ENCODE measurements at regions not wholly inside any gene's neighbourhood (a gene's known extent, or its start where the extent isn't known, plus 50 kb on each side); places are given as distances from the start of the nearest gene placed in this dataset.
"Not testable (repeated sequence)": the region's sequence is repeated elsewhere in the genome, so short reads cannot be mapped to it uniquely, and the experiment has no call there.

DNA sequence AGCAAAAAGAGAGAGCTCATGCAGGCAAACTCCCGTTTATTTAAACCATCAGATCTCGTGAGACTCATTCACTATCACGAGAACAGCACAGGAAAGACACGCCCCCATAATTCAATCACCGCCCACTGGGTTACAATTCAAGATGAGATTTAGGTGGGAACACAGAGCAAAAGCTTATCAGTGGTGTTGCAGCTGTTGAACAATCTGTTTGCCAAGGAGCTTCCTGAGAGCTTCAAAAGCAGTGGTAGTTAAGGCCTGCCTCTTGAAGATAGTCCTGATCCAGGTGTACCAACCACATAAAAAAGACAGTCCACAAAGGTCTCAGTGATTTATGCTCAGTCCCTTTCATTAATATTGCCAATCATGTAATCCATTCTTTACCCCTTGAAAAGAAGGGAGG is 269.4 kb upstream of the IRAK1BP1 start:
- no peak for DNase-seq

DNA sequence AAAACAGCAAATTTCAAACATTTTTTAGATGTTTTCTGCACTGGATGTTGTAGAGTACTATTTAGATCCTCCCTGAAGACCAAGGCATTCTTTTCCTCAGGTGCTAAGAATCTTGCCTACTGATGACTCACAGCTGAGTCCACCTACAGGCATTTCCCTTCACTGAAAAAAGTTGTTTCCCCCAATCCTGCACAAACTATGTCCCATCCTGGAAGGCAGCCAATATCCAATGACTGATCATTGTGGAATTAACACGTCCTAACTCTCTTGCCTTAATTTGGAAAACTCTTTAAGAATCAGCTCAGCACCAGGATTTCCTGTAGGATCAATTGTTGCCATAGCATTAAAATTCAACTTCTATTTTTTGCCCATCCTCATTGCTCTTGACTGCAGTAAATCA is 268.4 kb upstream of the IRAK1BP1 start:
- DNase-seq = no peak

GRCh38 chr6:78599526-78599925 is 267.8 kb upstream of the IRAK1BP1 start:
- no peak for DNase-seq

DNA sequence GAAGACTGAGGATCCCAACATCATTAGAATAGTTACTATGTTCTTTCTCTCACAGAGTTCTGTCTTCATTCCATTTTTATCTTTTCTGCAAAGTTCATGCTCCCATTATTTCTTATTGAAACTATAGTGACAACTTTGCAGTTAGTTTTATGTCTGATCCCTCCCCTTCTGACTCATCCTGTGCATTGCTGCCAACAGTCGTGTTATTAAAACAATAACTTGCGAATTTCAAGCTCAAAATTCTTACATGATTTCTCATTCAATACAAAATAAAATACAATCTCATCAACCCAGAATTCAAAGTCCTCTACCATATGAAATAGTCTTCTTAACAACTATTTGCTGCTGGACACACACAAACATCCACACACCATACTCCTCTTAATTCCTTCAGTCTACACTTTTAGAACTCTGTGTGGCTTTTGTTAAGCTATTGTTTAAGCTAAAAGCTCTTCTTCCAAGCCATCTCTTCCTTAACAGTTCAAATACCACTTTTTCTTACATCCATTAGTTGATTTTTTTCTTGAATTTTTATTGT is 261.4 kb upstream of the IRAK1BP1 start:
- no peak for DNase-seq

DNA sequence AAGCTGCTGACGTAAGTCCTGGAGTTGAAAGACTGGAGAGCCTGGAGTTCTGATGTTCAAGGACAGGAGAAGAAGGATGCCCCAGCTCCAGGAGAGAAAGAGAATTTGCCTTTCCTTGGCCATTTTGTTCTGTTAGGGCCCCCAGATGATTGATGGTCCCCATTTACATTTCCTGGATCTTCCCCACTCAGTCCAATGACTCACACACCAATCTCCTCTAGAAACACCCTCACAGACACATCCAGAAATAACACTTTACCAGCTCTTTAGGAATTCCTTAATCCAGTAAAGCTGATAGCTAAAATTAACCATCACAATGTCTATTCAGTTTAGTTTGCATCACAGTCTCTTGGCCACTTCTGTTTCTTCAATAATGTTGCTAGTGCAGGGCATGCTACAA is 260.2 kb upstream of the IRAK1BP1 start:
- no peak for DNase-seq

DNA sequence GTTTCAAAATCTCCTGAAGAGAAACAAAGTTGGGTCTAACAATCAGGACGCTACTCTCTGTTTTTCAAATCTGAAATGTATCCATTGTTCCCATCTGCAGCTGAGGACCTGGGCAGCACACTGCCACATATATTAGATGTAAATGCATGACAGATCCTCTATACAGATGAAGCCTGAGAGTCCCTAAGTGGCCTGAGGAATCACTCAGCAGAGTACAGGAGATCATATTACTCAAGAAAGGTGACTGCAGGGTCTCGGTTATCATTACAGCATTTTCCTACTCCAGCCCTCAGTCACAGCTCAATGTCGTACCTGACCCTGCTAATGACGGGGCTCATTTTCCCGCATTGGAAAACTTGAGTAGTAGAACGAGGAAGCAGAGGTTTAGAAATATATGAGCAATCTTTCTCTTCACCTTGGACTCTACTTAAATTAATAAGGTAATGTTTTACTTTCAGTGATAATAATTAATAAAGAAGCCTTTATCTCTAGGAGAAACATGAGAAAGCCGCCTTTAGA is 256.2 kb upstream of the IRAK1BP1 start:
- DNase-seq = peak; percentile 11

- no peak for DNase-seq
Observed at GRCh38 chr6:78611886-78612480, 255.4 kb upstream of the IRAK1BP1 start.

- no peak for DNase-seq
Observed at GRCh38 chr6:78614961-78615360, 252.4 kb upstream of the IRAK1BP1 start.

DNA sequence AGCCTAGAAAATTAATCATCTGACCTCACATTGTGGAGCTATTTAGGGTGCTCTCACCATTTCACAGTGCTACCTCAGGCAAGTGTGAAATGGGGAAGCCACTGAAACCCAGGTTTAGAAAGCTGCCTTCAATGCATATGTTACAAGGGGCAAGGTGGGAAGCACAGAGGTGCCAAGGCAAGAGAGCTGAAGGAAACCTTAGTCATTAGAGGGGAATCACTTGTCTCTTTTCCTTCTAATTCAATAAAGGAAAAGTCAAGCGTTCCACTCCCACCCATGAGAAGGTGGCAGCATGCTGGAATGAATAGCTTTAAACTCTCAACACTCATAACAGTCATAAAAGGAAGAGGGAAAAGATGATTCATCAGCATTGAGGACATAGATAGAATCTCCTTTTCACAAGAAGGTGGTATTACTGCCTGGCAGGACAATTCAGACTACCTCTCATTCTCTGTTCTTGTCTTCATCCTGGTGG is 251.9 kb upstream of the IRAK1BP1 start:
- no peak for DNase-seq

GRCh38 chr6:78618970-78619369 is 248.4 kb upstream of the IRAK1BP1 start:
- DNase-seq = no peak

DNA sequence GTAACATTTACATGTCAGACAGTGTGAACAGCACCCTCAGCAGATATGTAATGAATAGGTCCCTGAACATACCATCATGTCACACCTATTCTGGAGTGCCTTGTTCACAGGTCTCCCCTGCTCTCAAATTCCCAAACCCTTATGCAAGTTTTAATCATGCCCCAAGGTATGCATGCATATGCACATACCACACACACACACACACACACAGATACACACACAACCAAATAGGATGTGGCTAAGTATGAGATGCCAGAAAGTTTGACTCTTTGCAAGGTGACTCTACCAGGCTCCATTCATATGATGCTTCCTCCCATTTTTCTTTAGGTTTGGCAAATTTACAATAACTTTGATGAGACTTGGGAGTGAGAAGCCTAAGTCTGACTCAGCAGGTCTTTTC is 243.8 kb upstream of the IRAK1BP1 start:
- no peak for DNase-seq

DNA sequence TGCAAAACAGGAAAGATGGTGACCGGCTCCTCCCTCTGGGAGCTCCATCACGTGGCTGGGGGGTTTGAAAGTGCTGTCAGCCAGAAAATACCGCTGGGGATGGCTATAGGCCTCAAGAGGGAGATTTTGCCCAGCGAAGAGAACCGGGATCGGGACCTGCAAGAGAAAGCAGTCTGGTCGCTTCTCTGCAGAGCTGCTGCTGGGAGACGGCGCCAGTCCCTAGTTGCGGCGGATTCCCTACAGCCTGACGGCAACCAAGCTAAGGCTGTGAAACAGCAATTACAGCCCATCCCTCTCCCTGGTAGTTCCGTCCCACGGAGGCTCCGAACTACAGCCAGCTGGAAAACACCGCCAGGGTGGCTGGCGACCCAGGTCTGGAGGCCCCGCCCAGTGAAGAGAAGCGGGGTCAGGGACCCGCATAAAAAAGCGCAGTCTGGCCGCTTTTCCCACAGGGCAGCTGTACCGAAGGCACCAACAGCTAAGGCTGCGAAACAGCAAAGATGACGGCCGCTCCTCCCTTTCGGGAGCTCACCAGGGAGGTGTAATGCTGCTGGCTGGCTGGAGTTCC is 238.1 kb upstream of the IRAK1BP1 start:
- peak; percentile 13 for DNase-seq

- no peak for DNase-seq
Observed at GRCh38 chr6:78629836-78630235, 237.5 kb upstream of the IRAK1BP1 start.

GRCh38 chr6:78631976-78632375 is 235.4 kb upstream of the IRAK1BP1 start:
- DNase-seq = no peak

GRCh38 chr6:78639111-78640110 is 227.9 kb upstream of the IRAK1BP1 start:
- no peak for DNase-seq

DNA sequence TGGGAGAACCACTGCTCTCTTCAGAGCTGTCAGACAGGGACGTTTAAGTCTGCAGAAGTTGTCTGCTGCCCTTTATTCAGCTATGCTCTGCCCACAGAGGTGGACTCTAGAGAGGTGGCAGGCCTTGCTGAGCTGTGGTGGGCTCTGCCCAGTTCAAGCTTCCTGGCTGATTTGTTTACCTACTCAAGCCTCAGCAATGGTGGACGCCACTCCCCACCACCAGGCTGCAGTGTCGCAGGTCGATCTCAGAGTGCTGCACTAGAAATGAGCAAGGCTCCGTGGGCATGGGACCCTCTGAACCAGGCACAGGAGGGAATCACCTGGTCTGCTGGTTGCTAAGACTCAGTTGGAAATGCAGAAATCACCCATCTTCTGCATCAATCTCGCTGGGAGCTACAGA is 223.4 kb upstream of the IRAK1BP1 start:
- not testable (repeated sequence) for DNase-seq

GRCh38 chr6:78646542-78647415 is 220.6 kb upstream of the IRAK1BP1 start:
- DNase-seq = not testable (repeated sequence)

GRCh38 chr6:78665819-78666218 is 201.5 kb upstream of the IRAK1BP1 start:
- DNase-seq = not testable (repeated sequence)

GRCh38 chr6:78666764-78667163 is 200.6 kb upstream of the IRAK1BP1 start:
- no peak for DNase-seq

DNA sequence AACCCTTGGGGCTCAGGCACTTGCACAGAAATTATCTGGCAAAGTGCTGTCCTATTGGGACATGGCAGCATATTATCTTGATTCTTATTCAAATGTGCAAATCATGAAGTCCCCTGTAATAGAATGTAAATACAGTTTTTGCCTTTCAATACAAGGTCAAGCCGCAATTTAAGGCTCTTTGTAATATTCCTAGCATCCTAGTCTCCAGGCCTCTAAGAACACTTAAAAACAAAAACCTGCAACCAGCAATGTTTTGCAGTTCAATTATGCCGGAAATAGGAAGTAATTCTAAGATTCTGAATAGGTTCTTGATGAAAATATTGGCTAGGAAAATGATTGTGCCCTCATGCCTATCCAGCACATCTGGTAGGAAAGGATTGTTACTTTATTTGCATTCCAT is 197.2 kb upstream of the IRAK1BP1 start:
- DNase-seq = no peak

DNA sequence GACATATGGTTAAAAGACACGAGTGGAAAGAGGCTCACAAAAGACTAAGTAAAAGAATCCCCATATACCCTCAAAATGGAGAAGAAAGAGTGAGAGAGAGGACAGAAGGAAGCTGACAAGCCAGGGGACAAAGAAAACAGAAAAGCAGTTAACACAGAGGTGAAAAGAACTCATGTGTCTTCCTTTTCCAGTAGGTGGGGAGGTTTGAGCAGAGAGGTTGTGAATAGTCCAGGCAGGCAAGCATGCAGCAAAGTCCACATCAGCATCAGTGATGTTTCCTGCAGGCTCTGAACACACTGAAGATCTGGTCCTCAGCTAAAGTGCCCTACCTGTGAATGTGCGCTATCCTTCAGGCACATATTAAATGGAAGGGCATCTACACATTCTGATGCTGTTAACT is 196.5 kb upstream of the IRAK1BP1 start:
- DNase-seq = no peak

Measured in NCI-H2227 treated with DMSO at 0.1 percent for 48 hours (cell line).